Loucy (cell line): ENCODE measurements at regions not wholly inside any gene's neighbourhood (a gene's known extent, or its start where the extent isn't known, plus 50 kb on each side); places are given as distances from the start of the nearest gene placed in this dataset.

ENCODE experiments used
- H2AFZ ChIP-seq: fragments of 200-600 bp; sonication (generic); 2 replicates; pipeline ENCODE4 v1.6.0; 2016; ENCODE audit warnings: antibody characterized with exemption, mild to moderate bottlenecking, low read length, moderate library complexity
- H3F3A ChIP-seq: fragments of 200-600 bp; 2 replicates; pipeline ENCODE4 v1.6.0; 2016; ENCODE audit warnings: antibody characterized with exemption, low read depth, mild to moderate bottlenecking
- H3K27me3 ChIP-seq: fragments of 200-600 bp; sonication (generic); 2 replicates; pipeline ENCODE4 v1.6.1; 2014; ENCODE audit warnings: low read length, mild to moderate bottlenecking; ENCODE audit not compliant: insufficient read depth, poor library complexity, severe bottlenecking
- H3K36me3 ChIP-seq: fragments of 200-600 bp; sonication (generic); 2 replicates; pipeline ENCODE4 v1.6.1; 2016; ENCODE audit warnings: low read length; ENCODE audit not compliant: insufficient read depth
- H3K4me1 ChIP-seq: fragments of 200-600 bp; sonication (generic); 2 replicates; pipeline ENCODE4 v1.5.1; 2014; ENCODE audit warnings: low read length, mild to moderate bottlenecking; ENCODE audit not compliant: insufficient read depth, poor library complexity, severe bottlenecking
- H3K4me2 ChIP-seq: fragments of 200-600 bp; sonication (generic); 2 replicates; pipeline ENCODE4 v1.6.0; 2014; ENCODE audit warnings: antibody characterized with exemption, low read length, low read depth, mild to moderate bottlenecking; ENCODE audit not compliant: poor library complexity, severe bottlenecking
- H3K4me3 ChIP-seq: fragments of 200-600 bp; sonication (generic); 2 replicates; pipeline ENCODE4 v1.5.1; 2014; ENCODE audit warnings: low read length, mild to moderate bottlenecking, mixed read lengths; ENCODE audit not compliant: poor library complexity, severe bottlenecking
- H3K79me2 ChIP-seq: fragments of 200-600 bp; sonication (generic); 2 replicates; pipeline ENCODE4 v1.6.1; 2014; ENCODE audit warnings: low read length; ENCODE audit not compliant: insufficient read depth
- H3K9ac ChIP-seq: fragments of 200-600 bp; sonication (generic); 2 replicates; pipeline ENCODE4 v1.6.0; 2014; ENCODE audit warnings: mild to moderate bottlenecking, low read depth, low read length, moderate library complexity; ENCODE audit not compliant: poor library complexity, severe bottlenecking
- H3K9me2 ChIP-seq: fragments of 200-600 bp; sonication (generic); replicated peaks from 2 replicates; pipeline ENCODE4 v1.6.1; 2016; ENCODE audit warnings: low read depth, low read length, mixed read lengths
- H3K9me3 ChIP-seq: fragments of 200-600 bp; sonication (generic); 2 replicates; pipeline ENCODE4 v1.6.1; 2014; ENCODE audit warnings: mild to moderate bottlenecking, antibody characterized with exemption, low read length, low read depth; ENCODE audit not compliant: insufficient read depth
- H4K20me1 ChIP-seq: fragments of 200-600 bp; sonication (generic); 2 replicates; pipeline ENCODE4 v1.6.0; 2014; ENCODE audit warnings: antibody characterized with exemption, low read length, mild to moderate bottlenecking; ENCODE audit not compliant: insufficient read depth, poor library complexity, severe bottlenecking
- CTCF ChIP-seq: fragments of 200-600 bp; sonication (generic); conservative IDR thresholded peaks from 2 replicates; pipeline ENCODE4 v1.5.1; 2014; ENCODE audit warnings: mild to moderate bottlenecking, antibody characterized with exemption, low read length
- EZH2phosphoT487 ChIP-seq: fragments of 200-600 bp; IDR thresholded peaks from 2 replicates; pipeline ENCODE4 v1.6.1; 2018; ENCODE audit warnings: antibody characterized with exemption, mild to moderate bottlenecking, moderate library complexity, borderline replicate concordance

- Histone ChIP-seq H3K79me2 (no peaks in the 10 kb centered on the region), H4K20me1 (no peaks in the 10 kb centered on the region), H3K4me3 (no peak overlapping the region), H3F3A (no peaks in the 10 kb centered on the region), H3K9me2 (no peaks in the 10 kb centered on the region), H3K27me3 (no peaks in the 10 kb centered on the region), H3K4me2 (no peak overlapping the region), H3K36me3 (no peaks in the 10 kb centered on the region), H3K4me1 (no peaks in the 10 kb centered on the region), H3K9me3 (no peaks in the 10 kb centered on the region; the same call in 1 of the 2 replicates), H2AFZ (no peak overlapping the region), H3K9ac (no peak overlapping the region)
- TF ChIP-seq EZH2phosphoT487 (no peak), CTCF (no peak)
Observed at GRCh38 chr1:68746378-68746777, 249.5 kb upstream of the DEPDC1 start.

- Histone ChIP-seq H3K79me2 (no peaks in the 10 kb centered on the region), H3K9me2 (no peaks in the 10 kb centered on the region), H3K9me3 (no peaks in the 10 kb centered on the region), H4K20me1 (no peaks in the 10 kb centered on the region), H3K4me2 (no peak overlapping the region), H3K4me1 (no peaks in the 10 kb centered on the region), H3K27me3 (no peaks in the 10 kb centered on the region), H3K9ac (no peak overlapping the region), H3K4me3 (no peak overlapping the region), H2AFZ (no peak overlapping the region), H3F3A (no peaks in the 10 kb centered on the region), H3K36me3 (no peaks in the 10 kb centered on the region)
- no peak for TF ChIP-seq CTCF
- no peak for TF ChIP-seq EZH2phosphoT487
Observed at GRCh38 chr1:68751723-68752122, 254.8 kb upstream of the DEPDC1 start.

- Histone ChIP-seq H3K79me2 (no peaks in the 10 kb centered on the region), H3K9ac (no peak overlapping the region), H3K9me3 (peaks cover 2% of the 10 kb centered on the region; the same call in 1 of the 2 replicates), H3K27me3 (no peaks in the 10 kb centered on the region), H3K4me2 (no peak overlapping the region), H3F3A (no peaks in the 10 kb centered on the region), H3K9me2 (no peaks in the 10 kb centered on the region), H3K4me1 (no peaks in the 10 kb centered on the region), H2AFZ (no peak overlapping the region), H4K20me1 (no peaks in the 10 kb centered on the region), H3K36me3 (no peaks in the 10 kb centered on the region), H3K4me3 (no peak overlapping the region)
- TF ChIP-seq EZH2phosphoT487 = no peak
- TF ChIP-seq CTCF = no peak
Observed at GRCh38 chr1:68758666-68759209, 261.9 kb upstream of the DEPDC1 start.
